H1 (cell line): ENCODE measurements at regions not wholly inside any gene's neighbourhood (a gene's known extent, or its start where the extent isn't known, plus 50 kb on each side); places are given as distances from the start of the nearest gene placed in this dataset.

Experiments used
- HDAC2 ChIP-seq, 2 experiments: fragments of 300-600 bp in 1 of 2; sonication (generic) in 1 of 2; IDR thresholded peaks; 2 replicates each; pipeline ENCODE4 v1.6.1; 2011 to 2012; ENCODE audit warnings: low read depth in 2 of 2, low read length in 2 of 2, mild to moderate bottlenecking in 2 of 2, moderate library complexity in 2 of 2, borderline replicate concordance in 1 of 2, inconsistent platforms in 1 of 2

GRCh38 chr13:40309881-40310280, 356.6 kb downstream of the FOXO1 start (continued):
- TF ChIP-seq HDAC2 (IDR thresholded peaks at IDR 0.05; ENCODE audit: borderline replicate concordance in 1 of 2, low read depth in 2 of 2, low read length in 2 of 2): no peak
